ENCODE measurements at regions not wholly inside any gene's neighbourhood (a gene's known extent, or its start where the extent isn't known, plus 50 kb on each side); places are given as distances from the start of the nearest gene placed in this dataset.

DNA sequence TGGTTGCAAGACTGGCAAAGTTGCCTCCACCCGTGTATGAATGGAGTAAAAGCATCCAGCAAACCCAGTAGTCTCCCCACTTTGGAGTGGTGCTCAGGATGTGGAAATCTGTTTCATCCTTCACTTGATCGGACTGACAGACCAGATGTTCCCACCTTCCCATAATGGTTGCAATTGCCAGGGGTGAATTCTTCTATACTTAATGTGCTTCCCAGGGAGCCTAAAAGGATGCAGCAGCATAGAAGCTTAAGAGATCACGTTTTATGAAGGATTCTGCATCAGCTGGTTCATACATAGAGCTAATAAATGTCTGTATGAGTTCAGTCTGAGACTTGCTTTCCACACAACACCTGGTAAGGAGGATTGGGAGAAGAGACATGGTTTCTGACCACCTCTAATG, 198.8 kb upstream of the S1PR3 start:
- ChIA-PET POLR2A (no interaction called here), CTCF (no interaction called here)
- TF ChIP-seq, protein P1, sequence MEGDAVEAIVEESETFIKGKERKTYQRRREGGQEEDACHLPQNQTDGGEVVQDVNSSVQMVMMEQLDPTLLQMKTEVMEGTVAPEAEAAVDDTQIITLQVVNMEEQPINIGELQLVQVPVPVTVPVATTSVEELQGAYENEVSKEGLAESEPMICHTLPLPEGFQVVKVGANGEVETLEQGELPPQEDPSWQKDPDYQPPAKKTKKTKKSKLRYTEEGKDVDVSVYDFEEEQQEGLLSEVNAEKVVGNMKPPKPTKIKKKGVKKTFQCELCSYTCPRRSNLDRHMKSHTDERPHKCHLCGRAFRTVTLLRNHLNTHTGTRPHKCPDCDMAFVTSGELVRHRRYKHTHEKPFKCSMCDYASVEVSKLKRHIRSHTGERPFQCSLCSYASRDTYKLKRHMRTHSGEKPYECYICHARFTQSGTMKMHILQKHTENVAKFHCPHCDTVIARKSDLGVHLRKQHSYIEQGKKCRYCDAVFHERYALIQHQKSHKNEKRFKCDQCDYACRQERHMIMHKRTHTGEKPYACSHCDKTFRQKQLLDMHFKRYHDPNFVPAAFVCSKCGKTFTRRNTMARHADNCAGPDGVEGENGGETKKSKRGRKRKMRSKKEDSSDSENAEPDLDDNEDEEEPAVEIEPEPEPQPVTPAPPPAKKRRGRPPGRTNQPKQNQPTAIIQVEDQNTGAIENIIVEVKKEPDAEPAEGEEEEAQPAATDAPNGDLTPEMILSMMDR (IDR thresholded peaks at IDR 0.05; ENCODE audit: control extremely low read depth, extremely low read depth, low read depth, missing control alignments) = no peak
- no peak for DNase-seq (ENCODE audit: extremely low spot score)

GRCh38 chr9:88794100-88794499, 197.2 kb upstream of the S1PR3 start:
- TF ChIP-seq, protein P1 (IDR thresholded peaks at IDR 0.05; ENCODE audit: control extremely low read depth, extremely low read depth, low read depth, missing control alignments) = no peak
- CTCF ChIA-PET = interaction anchor here (1.2 kb wide), 1 partner anchor 26 kb away, joined by 3 read pairs; no protein-coding TSS in a partner anchor
- POLR2A ChIA-PET = no interaction called here
- no peak for DNase-seq (ENCODE audit: extremely low spot score)

DNA sequence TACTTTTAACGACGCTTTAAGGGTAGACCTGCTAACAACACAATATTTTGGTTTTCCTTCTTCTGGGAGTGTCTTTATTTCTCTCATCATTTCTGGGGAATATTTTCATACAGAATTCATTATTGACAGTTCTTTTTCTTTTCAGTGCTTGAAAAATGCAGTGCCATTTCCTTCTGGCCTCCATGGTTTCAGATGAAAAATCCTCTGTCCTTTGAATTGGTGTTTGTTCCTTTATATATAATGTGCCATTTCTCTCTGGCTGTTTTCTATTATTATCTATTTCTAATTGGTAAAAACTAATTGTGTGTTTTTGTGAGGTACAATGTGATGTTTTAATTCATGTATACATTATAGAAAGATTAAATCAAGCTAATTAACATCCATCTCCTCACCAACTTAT, 194.3 kb upstream of the S1PR3 start:
- TF ChIP-seq, protein P1 (IDR thresholded peaks at IDR 0.05; ENCODE audit: control extremely low read depth, extremely low read depth, low read depth, missing control alignments) = no peak
- ChIA-PET POLR2A (no interaction called here), CTCF (no interaction called here)
- no peak for DNase-seq (ENCODE audit: extremely low spot score)

DNA sequence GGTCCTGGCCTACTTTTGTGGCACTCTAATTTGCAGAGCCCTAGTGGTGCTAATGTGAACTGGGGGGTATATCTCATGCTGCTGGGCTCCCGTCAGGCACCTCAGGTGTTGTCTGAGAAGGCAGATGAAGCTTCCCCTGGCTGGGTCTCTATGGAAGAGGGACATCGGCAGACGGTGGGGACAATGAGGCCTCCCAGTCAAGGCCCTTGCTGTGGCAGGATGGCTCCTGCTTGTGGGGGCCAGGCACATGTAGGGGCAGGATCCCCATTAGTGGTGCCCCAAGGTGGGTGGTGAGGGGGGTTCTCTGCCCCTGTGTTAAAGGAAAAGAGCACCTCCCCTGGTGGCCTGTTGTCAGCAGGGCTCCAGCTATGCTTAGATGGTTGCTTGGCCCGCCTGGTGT, 192.8 kb upstream of the S1PR3 start:
- ChIA-PET POLR2A (no interaction called here), CTCF (no interaction called here)
- DNase-seq (ENCODE audit: extremely low spot score) = no peak
- TF ChIP-seq, protein P1 (IDR thresholded peaks at IDR 0.05; ENCODE audit: control extremely low read depth, extremely low read depth, low read depth, missing control alignments) = no peak

GRCh38 chr9:88799541-88800328, 191.5 kb upstream of the S1PR3 start:
- TF ChIP-seq, protein P1 (IDR thresholded peaks at IDR 0.05; ENCODE audit: control extremely low read depth, extremely low read depth, low read depth, missing control alignments) = no peak
- no peak for DNase-seq (ENCODE audit: extremely low spot score)
- ChIA-PET CTCF (no interaction called here), POLR2A (no interaction called here)

- ChIA-PET POLR2A (no interaction called here), CTCF (no interaction called here)
- no peak for DNase-seq (ENCODE audit: extremely low spot score)
- TF ChIP-seq, protein P1 (IDR thresholded peaks at IDR 0.05; ENCODE audit: control extremely low read depth, extremely low read depth, low read depth, missing control alignments) = no peak
These were observed 191.0 kb upstream of the S1PR3 start for GRCh38 chr9:88800329-88800682.

All from GM10248 (cell line).